ENCODE measurements at regions not wholly inside any gene's neighbourhood (a gene's known extent, or its start where the extent isn't known, plus 50 kb on each side); places are given as distances from the start of the nearest gene placed in this dataset.

- TF ChIP-seq CTCF (IDR thresholded peaks at IDR 0.05): no peak
- TF ChIP-seq SIN3A (IDR thresholded peaks at IDR 0.05; ENCODE audit: borderline replicate concordance, insufficient read depth, low read depth, low read length): no peak
- TF ChIP-seq POLR2AphosphoS5 (IDR thresholded peaks at IDR 0.05; ENCODE audit: low read depth, low read length): no peak
Observed at GRCh38 chr16:73572135-73572828, 524.4 kb upstream of the ZFHX3 start.

Data from Panc1 (cell line).